HG03521 (cell line): ENCODE measurements at regions not wholly inside any gene's neighbourhood (a gene's known extent, or its start where the extent isn't known, plus 50 kb on each side); places are given as distances from the start of the nearest gene placed in this dataset.
"Not testable (repeated sequence)": the region's sequence is repeated elsewhere in the genome, so short reads cannot be mapped to it uniquely, and the experiment has no call there.

Experiments used
- ATAC-seq: cut with Tn5 transposase; IDR thresholded peaks from one replicate; pipeline ENCODE4 v1.9.1; 2021; ENCODE audit warnings: mild to moderate bottlenecking, moderate library complexity; ENCODE audit not compliant: unreplicated experiment

DNA sequence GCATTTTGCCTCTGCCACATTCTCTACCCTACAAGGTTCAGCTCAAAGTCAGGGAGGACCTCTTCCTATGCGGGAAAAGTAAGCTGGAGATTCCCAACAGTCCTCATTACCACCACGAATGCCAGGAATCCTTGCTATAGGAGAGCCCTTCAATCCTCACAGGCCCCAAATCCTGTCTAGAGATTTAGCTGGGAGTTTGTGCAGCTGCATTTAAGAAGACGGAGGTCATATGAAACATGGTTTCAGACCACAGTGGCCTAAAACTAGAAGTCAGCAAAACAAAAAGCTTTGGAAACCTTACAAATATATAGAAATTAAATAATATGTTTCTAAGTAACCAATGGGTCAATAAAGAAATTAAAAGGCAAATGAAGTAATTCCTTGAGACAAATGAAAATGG is 415.3 kb upstream of the SETBP1 start:
- no peak for ATAC-seq

DNA sequence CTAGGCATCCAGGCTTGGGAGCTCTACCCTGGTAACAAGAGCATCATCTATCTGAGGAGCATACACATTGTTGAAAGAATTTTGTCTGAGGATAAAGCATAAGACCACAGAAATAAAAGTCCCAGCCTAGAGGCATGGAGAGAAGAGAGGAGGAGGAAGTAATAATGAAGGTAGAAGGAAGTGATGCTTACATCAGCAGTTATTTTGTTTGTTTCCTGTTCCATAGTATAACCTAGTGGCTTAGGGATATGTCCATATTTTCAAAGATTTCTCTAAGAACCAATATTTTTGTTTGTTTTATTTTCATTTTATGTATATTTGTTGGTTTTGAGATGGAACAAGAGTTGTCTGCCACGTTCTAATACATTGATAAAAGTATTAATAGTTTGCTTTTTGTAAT is 407.4 kb upstream of the SETBP1 start:
- ATAC-seq = no peak

DNA sequence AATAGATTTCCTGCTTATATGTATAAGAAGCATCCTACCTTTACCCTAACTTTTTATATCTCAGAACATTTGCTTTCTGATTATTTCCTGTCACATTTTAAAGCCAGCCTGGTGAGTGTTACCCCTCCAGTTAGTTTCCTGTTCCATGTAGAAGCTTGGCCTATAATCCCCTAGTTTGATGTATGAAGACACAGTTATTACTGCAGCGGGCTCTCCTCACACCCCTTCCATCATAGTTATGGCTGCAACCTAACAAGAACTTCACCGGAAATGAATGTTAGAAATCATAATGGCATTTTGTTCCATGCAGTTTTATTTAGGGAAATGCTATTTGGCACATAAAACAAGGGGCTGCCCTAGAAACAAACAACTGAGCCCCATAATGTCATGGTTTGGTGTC is 400.2 kb upstream of the SETBP1 start:
- no peak for ATAC-seq

DNA sequence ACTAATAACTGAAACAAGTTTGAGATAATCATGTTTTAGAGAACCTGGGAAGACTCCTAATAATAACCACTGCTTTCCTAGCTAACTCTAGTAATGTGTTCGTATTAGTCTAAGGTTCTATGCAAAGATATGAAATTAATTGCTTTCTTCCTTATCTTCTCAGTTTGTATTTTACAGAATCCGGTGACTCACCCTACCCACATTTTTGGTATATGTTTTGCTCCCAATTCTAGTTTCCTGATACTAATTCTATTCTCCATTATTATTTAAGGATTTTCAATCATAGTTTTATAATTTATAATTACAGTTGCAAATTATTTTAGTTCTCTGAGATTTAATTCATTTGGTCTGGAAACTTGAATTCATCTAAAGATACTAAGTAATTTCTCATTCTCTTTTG is 394.6 kb upstream of the SETBP1 start:
- ATAC-seq = no peak

DNA sequence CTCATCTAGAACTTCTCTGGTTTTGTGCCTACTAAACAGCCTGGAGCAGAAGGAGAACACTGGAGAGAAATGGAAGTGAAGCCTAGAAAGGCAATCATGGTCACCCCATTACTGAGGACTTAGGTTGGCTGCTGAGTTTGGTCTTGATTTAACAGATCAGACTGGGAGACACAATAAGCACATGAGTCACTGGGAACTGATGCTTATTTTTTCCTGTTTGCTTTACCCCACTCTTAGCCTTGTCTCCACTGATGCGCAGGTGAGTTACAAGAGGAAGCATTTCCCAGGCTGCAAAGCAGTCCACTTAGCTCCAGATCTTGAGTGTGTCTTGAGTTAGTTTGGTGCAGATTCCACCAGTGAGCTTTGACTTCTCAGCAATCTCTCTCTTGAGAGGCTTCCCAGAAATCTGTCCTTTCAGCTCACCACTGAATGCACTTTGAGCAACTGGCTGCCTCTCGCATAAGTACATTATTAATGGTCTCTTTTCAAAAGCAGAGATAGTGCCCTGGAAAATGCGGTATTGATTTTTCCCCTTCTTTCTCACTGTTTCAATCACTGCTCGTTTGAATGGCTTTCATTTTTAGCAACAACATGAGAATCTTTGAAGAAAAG is 390.2 kb upstream of the SETBP1 start:
- ATAC-seq = no peak

DNA sequence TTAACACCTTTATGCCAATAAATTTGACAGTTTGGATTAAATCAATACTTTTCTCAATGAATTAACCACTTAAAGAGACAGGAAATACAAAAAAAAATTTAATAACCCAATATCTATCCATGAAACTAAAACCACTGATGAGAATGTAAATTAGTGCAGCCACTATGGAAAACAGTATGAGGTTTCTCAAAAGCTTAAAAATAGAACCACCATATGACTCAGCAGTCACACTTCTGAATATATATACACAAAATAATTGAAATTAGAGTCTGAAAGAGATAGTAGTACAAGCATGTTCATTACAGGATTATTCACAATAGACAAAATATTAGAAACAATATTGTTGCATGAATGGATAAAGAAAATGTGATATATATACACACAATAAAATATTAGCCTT is 382.1 kb upstream of the SETBP1 start:
- ATAC-seq = no peak

DNA sequence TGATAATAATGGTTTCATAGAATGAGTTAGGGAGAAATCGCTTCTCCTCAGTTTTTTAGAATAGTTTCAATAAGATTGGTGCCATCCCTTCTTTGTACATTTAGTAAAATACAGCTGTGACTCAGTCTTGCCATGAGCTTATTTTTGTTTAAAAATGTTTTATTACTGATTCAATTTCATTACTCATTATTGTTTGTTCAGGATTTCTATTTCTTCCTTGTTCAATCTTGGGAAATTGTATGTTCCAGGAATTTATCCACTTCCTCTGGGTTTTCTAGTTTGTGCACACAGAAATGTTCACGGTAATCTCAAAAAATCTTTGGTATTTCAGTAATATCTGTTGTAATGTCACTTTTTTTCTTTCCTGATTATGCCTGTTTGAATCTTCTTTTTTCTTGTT is 371.5 kb upstream of the SETBP1 start:
- ATAC-seq = no peak

DNA sequence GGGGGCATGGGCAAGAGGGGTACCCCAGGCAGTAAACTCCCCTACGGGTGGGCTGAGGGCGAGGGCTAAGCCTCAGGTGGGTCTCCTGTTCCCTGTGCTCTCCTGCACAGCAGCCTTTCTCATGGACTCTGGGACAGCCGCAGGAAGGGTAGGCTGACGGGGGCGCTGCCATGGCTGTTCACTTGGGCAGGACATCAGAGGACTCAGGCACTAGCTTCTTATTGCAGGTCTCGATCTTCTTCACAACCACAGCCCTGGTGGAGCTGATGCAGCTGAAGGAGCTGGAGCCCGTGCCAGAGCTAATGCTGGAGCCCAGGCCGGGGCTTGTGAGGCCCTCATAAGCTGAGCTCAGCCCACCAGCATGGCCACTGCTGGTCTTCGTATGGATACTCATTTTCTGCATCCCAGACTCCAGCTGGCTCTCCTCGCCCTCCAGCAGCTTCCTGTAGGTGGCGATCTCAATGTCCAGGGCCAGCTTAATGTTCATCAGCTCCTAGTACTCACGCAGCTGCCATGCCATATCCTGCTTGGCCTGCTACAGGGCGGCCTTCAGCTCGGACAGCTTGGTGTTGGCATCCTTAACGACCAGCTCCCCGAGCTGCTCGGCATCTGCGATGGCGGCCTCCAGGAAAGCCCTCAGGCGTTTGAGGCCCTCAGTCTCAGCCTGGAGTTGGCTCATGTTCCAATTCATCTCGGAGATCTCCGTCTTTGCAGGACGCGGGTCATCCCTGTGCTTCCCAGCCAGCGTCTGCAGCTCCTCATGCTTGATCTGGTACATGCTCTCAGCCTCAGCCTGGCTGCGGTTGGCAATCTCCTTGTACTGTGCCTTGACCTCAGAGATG is 359.8 kb upstream of the SETBP1 start:
- no peak for ATAC-seq

DNA sequence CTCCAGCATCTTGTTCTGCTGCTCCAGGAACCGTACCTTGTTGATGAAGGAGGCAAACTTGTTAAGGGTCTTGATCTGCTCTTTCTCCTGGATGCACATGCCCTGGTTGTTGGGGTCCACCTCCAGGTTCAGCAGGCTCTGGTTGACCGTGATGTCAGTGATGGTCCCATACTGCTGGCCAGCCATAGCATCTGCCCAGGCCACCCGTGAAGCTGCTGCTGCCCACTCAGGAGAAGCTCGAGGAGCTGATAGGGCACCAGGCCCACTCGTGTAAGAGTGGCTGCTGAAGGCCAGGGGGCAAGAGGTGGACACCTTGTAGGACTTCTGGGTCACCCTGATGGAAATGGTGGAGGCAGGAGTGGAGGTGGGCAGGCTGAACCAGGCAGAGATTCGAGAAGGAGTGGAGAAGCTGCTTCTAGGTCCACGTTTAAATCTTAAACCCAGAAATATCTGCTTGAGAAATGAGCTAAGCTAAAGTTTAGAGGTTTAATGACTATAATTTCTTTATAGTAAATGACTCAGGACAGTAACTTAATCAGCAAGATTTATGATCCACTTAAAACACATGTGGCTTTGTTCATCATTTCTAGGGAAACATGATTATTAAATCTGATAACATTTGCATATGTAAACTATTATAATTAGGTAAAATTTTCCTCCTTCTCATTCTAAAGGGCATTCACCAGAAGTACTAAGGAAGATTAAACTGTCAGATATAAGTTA is 358.7 kb upstream of the SETBP1 start:
- no peak for ATAC-seq

DNA sequence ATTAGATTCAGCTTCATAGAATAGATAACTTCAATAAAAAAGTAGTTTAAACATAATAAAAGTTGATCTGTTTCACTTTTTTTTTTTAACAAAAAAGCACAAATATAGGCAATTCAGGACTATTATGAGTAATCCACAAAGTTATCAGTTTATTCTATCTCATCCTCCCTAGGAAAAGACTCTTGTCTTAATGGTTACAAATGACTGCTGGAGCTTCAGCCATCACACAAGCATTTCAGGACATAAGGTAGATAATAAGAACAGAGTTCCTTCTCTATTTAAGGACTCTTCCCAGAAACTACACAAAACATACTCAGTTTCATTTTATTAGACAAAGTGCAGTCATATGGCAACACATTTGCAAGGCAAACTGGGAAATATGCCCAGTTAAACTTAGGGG is 357.6 kb upstream of the SETBP1 start:
- ATAC-seq = no peak

DNA sequence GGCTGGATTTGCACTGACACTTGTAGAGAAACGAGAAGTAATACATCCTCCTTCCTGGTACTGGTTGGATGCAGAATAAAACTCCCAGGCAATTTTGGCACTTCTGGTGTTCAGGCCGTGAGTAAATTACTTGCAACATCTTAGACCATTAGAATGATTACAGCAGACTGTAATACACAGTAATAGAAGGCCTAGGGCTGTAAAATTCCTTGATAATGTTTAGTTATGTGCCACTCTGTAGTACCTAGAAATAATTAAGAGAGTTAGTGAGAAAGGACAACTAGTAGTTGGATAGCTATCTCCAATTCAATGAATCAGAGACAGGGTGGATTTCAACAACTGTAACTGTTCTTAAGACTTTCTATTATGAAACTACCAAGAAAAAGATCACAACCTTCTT is 356.3 kb upstream of the SETBP1 start:
- ATAC-seq = no peak

DNA sequence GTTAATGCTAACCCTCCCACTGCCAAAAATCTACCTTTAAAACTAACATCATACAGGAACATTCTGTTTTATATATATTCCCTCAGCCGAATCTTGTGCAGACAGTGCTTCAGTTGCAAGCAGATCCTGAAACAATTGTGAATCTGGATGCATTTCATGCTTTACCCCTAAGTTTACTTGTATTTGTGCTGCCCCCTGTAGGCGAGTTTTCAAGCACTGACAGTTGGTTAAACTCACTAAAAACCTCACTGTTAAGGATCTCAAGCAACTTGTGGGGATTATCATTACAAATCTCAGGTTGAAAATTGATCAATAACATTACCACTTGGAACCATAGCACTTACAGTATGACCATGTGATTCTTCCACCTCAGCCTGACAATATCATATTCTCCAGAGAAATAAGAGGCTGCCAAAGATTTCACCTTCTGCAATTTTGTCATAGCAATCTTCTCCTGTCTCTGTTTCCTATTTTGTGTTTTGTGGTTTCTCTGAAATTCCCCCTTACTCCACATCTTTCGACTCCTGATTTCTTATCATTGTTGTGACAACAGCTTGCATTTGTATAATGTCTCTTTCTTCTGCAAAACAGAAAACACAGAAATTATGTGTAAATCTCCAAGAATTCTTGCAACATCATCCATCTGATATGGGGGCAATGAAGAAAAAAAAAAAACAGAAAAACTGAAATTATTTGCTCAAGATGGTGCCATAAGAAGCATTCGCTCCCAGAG is 354.6 kb upstream of the SETBP1 start:
- no peak for ATAC-seq

DNA sequence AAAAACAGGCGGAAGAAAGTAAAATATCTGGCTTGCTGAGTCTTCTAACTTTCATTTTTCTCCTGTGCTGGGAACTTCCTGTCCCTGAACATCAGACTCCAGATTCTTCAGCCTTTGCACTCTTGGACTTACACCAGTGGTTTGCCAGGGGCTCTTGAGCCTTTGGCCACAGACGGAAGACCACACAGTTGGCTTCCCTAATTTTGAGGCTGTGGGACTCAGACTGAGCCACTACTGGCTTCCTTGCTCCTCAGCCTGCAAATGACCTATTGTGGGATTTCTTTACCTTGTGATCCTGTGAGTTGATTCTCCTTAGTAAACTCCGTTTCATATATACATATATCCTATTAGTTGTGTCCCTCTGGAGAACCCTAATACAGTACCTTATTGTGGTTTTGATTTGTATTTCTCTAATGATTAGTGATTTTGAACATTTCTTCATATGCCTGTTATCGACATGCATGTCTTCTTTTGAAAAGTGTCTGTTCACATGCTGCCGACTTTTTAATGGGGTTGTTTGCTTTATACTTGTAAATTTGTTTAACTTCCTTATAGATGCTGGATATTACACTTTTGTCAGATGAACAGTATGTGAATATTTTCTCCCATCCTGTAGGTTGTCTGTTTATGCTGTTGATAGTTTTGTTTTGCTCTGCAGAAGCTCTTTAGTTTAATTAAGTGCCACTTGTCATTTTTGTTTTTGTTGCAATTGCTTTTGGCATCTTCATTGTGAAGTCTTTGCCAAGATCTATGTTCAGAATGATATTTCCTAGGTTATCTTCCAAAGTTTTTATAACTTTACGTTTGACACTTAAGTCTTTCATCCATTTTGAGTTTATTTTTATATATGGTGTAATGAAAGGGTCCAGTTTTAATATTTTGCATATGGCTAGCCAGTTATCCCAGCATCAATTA is 348.8 kb upstream of the SETBP1 start:
- ATAC-seq = no peak

DNA sequence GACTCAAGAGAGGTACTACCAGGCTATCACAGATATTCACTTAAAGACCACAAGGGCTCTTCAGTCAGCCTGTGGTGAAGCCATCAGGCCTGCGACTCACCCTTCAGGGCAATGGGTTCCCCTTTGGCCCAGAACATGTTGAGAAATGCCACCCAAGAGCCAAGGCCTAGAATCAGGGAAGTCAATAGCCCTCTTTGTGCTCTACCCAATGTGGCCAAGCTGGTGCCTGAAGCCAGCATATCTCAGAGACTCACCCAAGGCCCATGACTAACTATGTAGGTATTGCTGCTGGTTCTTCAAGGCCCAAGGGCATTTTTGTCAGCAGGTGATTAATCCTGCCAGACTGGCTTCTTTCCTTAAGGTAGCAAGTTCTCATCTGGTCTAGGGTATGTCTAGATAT is 338.9 kb upstream of the SETBP1 start:
- ATAC-seq = no peak

DNA sequence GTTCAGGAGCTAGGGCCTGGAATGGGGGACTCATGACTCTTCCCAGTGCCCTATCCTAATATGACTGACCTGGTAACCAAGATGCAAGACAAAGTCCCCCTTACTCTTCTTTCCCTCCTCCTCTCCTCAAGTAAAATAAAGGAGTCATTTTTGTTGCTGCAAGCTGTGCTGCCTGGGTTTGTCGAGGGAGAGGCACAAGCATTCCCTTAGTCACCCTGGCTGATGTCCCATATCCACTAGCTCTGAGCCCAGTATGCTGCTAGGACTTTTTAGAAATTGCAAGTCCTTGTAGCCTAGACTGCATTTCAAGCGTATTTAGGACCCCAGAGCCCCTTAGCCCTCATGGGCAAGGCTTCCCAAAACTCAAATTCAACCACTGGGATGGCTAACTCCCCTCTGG is 338.5 kb upstream of the SETBP1 start:
- ATAC-seq = no peak

DNA sequence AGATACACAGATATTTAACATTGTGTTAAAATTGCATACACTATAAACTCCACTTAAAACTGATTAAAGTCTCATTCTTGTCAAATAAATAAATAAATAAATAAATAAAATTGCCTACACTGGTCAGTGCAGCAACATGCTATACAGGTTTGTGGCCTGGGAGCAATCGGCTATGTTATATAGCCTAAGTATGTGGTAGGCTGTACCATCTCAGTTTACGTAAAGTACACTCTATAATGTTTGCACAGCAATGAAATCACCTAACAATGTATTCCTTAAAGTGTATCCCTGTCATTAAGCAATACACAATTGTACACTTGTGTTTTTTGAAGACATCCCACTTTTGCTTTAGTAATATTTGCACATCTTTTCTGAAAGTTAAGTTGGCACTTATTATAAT is 337.7 kb upstream of the SETBP1 start:
- no peak for ATAC-seq

DNA sequence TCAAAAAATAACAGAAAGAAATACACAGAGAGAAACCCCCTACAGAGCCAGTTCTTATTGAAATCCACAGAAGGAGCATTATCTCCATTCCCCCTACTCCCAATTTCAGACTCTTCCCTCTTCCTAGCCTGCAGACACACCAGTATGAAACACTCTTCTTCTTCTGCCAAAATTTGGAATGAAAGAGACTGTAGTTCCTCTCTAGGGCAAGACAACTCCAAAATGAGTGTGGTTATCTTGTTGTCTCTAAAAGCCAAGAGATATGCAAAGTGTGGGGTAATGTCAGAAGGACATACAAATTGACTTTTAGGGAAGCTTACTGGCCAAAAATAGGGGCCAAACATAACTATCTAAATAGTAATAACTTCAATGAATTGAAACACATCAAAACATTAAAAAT is 337.1 kb upstream of the SETBP1 start:
- no peak for ATAC-seq

DNA sequence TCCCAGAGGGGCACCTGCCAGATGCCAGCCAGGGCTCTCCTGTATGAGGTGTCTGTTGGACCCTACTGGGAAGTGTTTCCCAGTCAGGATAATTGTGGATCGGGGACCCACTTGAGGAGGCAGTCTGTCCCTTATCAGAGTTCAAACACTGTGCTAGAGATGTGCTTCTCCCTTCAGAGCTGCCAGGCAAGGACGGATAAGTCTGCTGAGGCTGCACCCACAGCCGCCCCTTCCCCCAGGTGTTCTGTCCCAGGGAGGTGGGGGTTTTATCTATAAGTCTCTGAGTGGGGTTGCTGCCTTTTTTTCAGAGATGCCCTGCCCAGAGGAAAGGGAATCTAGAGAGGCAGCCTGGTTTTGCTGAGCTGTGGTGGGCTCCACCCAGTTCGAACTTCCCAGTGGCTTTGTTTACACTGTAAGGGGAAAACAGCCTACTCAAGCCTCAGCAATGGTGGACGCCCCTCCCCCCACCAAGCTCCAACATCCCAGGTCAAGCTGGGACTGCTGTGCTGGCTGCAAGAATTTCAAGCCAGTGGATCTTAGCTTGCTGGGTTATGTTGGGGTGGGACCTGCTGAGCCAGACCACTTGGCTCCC is 324.0 kb upstream of the SETBP1 start:
- no peak for ATAC-seq

DNA sequence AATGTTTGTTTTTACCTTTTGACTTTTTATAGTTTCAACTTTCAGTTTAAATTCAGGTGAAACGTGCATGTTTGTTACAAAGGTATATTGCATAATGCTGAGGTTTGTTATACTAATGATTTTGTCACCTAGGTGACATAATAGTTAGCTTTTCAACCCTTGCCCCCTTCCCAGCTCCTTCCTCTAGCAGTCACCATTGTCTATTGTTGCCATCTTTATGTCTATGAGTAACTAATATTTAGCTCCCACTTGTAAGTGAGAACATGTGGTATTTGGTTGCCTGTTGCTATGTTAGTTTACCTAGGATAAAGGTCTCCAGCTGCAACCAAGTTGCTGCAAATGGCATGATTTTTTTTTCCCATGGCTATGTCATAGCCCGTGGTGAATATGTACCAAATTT is 322.3 kb upstream of the SETBP1 start:
- ATAC-seq = no peak

DNA sequence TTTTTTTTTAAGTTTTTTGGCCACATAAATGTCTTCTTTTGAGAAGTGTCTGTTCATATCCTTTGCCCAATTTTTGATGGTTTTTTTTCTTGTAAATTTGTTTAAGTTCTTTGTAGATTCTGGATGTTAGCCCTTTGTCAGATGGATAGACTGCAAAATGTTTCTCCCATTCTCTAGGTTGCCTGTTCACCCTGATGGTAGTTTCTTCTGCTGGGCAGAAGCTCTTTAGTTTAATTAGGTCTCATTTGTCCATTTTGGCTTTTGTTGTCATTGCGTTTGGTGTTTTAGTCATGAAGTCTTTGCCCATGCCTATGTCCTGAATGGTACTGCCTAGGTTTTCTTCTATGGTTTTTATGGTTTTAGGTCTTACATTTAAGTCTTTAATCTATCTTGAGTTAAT is 320.9 kb upstream of the SETBP1 start:
- ATAC-seq = not testable (repeated sequence)
